ENCODE measurements at regions not wholly inside any gene's neighbourhood (a gene's known extent, or its start where the extent isn't known, plus 50 kb on each side); places are given as distances from the start of the nearest gene placed in this dataset.

- no peak overlapping the region for H3K4me2 ChIP-seq (ENCODE audit: low read depth, low read length)
- no peak overlapping the region for H3K4me3 ChIP-seq (replicated peaks in 1 of 3; ENCODE audit: insufficient read depth in 1 of 3, low read depth in 2 of 3, low read length in 3 of 3)
- ATAC-seq (no peak), DNase-seq (ENCODE audit: low spot score) (no peak), FAIRE-seq (no peak)
- ChIA-PET CTCF (ENCODE audit: low intra/inter-chr PET ratio, low total read pairs) (no interaction called here), POLR2A (no interaction called here)
- H4K20me1 ChIP-seq (ENCODE audit: insufficient read depth, low read length) = no peaks in the 10 kb centered on the region
- H3K27ac ChIP-seq (ENCODE audit: extremely low read length, insufficient read depth, low read length) = no peak overlapping the region
- H3K79me2 ChIP-seq (ENCODE audit: insufficient read depth, low read length) = no peaks in the 10 kb centered on the region
- H2AFZ ChIP-seq (ENCODE audit: low read length) = no peak overlapping the region
- intact Hi-C loops (cut with micrococcal nuclease; ENCODE audit: unreplicated experiment) = no loop called here
- H3K4me1 ChIP-seq (ENCODE audit: insufficient read depth, low read length) = peaks cover 14% of the 10 kb centered on the region
- H3K27me3 ChIP-seq (ENCODE audit: control insufficient read depth in 1 of 2, insufficient read depth in 2 of 2, low read length in 2 of 2) = no peaks in the 10 kb centered on the region
- in situ Hi-C loops (cut with HindIII; ENCODE audit: extremely low pct_ligation_motif_present, low pct_unique_long_range_greater_than_20kb) = no loop called here
- H3K9me3 ChIP-seq (ENCODE audit: low read length) = no peaks in the 10 kb centered on the region
- WGBS (ENCODE audit: low lambda C conversion rate) = 51% methylated on average over 4 of the region's 4 CpGs
- H3K9ac ChIP-seq (ENCODE audit: insufficient read depth, low read depth, low read length) = no peak overlapping the region
- no peaks in the 10 kb centered on the region for H3K36me3 ChIP-seq (replicated peaks in 1 of 2; ENCODE audit: control insufficient read depth in 1 of 2, insufficient read depth in 2 of 2, low read length in 2 of 2)
- BruUV-seq (replicated peaks) = no TSS peak
- TF ChIP-seq IRF2 (CRISPR knock-in tag; IDR thresholded peaks at IDR 0.05) (no peak), KDM2A (CRISPR knock-in tag; IDR thresholded peaks at IDR 0.05; ENCODE audit: borderline replicate concordance, low read depth) (no peak), ZNF44 (CRISPR knock-in tag; IDR thresholded peaks at IDR 0.05) (no peak), YEATS4 (CRISPR knock-in tag; IDR thresholded peaks at IDR 0.05; ENCODE audit: borderline replicate concordance) (no peak), ZNF788 (CRISPR knock-in tag; IDR thresholded peaks at IDR 0.05; ENCODE audit: borderline replicate concordance) (no peak), ETV5 (CRISPR knock-in tag; IDR thresholded peaks at IDR 0.05; ENCODE audit: borderline replicate concordance) (no peak), SP1 (IDR thresholded peaks at IDR 0.05) (no peak), SP1 (CRISPR knock-in tag; IDR thresholded peaks at IDR 0.05) (no peak), SKI (IDR thresholded peaks at IDR 0.05; ENCODE audit: partially characterized antibody) (no peak), RARG (CRISPR knock-in tag; IDR thresholded peaks at IDR 0.05; ENCODE audit: low read depth) (no peak), HINFP (CRISPR knock-in tag; IDR thresholded peaks at IDR 0.05; ENCODE audit: low read depth) (no peak)
- TF ChIP-seq, protein P1, sequence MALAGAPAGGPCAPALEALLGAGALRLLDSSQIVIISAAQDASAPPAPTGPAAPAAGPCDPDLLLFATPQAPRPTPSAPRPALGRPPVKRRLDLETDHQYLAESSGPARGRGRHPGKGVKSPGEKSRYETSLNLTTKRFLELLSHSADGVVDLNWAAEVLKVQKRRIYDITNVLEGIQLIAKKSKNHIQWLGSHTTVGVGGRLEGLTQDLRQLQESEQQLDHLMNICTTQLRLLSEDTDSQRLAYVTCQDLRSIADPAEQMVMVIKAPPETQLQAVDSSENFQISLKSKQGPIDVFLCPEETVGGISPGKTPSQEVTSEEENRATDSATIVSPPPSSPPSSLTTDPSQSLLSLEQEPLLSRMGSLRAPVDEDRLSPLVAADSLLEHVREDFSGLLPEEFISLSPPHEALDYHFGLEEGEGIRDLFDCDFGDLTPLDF (CRISPR knock-in tag; IDR thresholded peaks at IDR 0.05) = no peak
- TF ChIP-seq, protein P2, sequence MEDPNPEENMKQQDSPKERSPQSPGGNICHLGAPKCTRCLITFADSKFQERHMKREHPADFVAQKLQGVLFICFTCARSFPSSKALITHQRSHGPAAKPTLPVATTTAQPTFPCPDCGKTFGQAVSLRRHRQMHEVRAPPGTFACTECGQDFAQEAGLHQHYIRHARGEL (CRISPR knock-in tag; IDR thresholded peaks at IDR 0.05) = no peak
- TF ChIP-seq, protein P3, sequence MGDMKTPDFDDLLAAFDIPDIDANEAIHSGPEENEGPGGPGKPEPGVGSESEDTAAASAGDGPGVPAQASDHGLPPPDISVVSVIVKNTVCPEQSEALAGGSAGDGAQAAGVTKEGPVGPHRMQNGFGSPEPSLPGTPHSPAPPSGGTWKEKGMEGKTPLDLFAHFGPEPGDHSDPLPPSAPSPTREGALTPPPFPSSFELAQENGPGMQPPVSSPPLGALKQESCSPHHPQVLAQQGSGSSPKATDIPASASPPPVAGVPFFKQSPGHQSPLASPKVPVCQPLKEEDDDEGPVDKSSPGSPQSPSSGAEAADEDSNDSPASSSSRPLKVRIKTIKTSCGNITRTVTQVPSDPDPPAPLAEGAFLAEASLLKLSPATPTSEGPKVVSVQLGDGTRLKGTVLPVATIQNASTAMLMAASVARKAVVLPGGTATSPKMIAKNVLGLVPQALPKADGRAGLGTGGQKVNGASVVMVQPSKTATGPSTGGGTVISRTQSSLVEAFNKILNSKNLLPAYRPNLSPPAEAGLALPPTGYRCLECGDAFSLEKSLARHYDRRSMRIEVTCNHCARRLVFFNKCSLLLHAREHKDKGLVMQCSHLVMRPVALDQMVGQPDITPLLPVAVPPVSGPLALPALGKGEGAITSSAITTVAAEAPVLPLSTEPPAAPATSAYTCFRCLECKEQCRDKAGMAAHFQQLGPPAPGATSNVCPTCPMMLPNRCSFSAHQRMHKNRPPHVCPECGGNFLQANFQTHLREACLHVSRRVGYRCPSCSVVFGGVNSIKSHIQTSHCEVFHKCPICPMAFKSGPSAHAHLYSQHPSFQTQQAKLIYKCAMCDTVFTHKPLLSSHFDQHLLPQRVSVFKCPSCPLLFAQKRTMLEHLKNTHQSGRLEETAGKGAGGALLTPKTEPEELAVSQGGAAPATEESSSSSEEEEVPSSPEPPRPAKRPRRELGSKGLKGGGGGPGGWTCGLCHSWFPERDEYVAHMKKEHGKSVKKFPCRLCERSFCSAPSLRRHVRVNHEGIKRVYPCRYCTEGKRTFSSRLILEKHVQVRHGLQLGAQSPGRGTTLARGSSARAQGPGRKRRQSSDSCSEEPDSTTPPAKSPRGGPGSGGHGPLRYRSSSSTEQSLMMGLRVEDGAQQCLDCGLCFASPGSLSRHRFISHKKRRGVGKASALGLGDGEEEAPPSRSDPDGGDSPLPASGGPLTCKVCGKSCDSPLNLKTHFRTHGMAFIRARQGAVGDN (CRISPR knock-in tag; IDR thresholded peaks at IDR 0.05) = no peak
- TF ChIP-seq, protein P4, sequence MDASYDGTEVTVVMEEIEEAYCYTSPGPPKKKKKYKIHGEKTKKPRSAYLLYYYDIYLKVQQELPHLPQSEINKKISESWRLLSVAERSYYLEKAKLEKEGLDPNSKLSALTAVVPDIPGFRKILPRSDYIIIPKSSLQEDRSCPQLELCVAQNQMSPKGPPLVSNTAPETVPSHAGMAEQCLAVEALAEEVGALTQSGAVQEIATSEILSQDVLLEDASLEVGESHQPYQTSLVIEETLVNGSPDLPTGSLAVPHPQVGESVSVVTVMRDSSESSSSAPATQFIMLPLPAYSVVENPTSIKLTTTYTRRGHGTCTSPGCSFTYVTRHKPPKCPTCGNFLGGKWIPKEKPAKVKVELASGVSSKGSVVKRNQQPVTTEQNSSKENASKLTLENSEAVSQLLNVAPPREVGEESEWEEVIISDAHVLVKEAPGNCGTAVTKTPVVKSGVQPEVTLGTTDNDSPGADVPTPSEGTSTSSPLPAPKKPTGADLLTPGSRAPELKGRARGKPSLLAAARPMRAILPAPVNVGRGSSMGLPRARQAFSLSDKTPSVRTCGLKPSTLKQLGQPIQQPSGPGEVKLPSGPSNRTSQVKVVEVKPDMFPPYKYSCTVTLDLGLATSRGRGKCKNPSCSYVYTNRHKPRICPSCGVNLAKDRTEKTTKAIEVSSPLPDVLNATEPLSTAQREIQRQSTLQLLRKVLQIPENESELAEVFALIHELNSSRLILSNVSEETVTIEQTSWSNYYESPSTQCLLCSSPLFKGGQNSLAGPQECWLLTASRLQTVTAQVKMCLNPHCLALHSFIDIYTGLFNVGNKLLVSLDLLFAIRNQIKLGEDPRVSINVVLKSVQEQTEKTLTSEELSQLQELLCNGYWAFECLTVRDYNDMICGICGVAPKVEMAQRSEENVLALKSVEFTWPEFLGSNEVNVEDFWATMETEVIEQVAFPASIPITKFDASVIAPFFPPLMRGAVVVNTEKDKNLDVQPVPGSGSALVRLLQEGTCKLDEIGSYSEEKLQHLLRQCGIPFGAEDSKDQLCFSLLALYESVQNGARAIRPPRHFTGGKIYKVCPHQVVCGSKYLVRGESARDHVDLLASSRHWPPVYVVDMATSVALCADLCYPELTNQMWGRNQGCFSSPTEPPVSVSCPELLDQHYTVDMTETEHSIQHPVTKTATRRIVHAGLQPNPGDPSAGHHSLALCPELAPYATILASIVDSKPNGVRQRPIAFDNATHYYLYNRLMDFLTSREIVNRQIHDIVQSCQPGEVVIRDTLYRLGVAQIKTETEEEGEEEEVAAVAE (CRISPR knock-in tag; IDR thresholded peaks at IDR 0.05; ENCODE audit: borderline replicate concordance) = no peak
These were observed 339.7 kb upstream of the NR2F2 start for GRCh38 chr15:95990833-95991232.
